ENCODE measurements at regions not wholly inside any gene's neighbourhood (a gene's known extent, or its start where the extent isn't known, plus 50 kb on each side); places are given as distances from the start of the nearest gene placed in this dataset.
"Not testable (repeated sequence)": the region's sequence is repeated elsewhere in the genome, so short reads cannot be mapped to it uniquely, and the experiment has no call there.

- no peak for DNase-seq (ENCODE audit: low read depth)
Observed at GRCh38 chr20:52311209-52311794, 119.7 kb upstream of the ZFP64 start.

- no peak for DNase-seq (ENCODE audit: low read depth)
Observed at GRCh38 chr20:52309181-52309580, 117.6 kb upstream of the ZFP64 start.

GRCh38 chr20:52306477-52306876 lies 114.9 kb upstream of the ZFP64 start:
- DNase-seq (ENCODE audit: low read depth), result no peak

- no peak for DNase-seq (ENCODE audit: low read depth)
Observed at GRCh38 chr20:52305858-52306257, 114.3 kb upstream of the ZFP64 start.

GRCh38 chr20:52305024-52305645 lies 113.6 kb upstream of the ZFP64 start:
- no peak for DNase-seq (ENCODE audit: low read depth)

GRCh38 chr20:52303281-52303950 lies 111.8 kb upstream of the ZFP64 start:
- no peak for DNase-seq (ENCODE audit: low read depth)

- no peak for DNase-seq (ENCODE audit: low read depth)
Observed at GRCh38 chr20:52302736-52303135, 111.2 kb upstream of the ZFP64 start.

GRCh38 chr20:52302051-52302450 lies 110.5 kb upstream of the ZFP64 start:
- not testable (repeated sequence) for DNase-seq (ENCODE audit: low read depth)

GRCh38 chr20:52295556-52295955 lies 104.0 kb upstream of the ZFP64 start:
- DNase-seq (ENCODE audit: low read depth), result no peak

GRCh38 chr20:52294106-52294628 lies 102.6 kb upstream of the ZFP64 start:
- no peak for DNase-seq (ENCODE audit: low read depth)

- DNase-seq (ENCODE audit: low read depth), result no peak
Observed at GRCh38 chr20:52291109-52291508, 99.5 kb upstream of the ZFP64 start.

- no peak for DNase-seq (ENCODE audit: low read depth)
Observed at GRCh38 chr20:52290569-52290968, 99.0 kb upstream of the ZFP64 start.

- DNase-seq (ENCODE audit: low read depth), result no peak
Observed at GRCh38 chr20:52289956-52290565, 98.5 kb upstream of the ZFP64 start.

- DNase-seq (ENCODE audit: low read depth), result no peak
Observed at GRCh38 chr20:52280407-52280806, 88.8 kb upstream of the ZFP64 start.

GRCh38 chr20:52279706-52280105 lies 88.1 kb upstream of the ZFP64 start:
- no peak for DNase-seq (ENCODE audit: low read depth)

- DNase-seq (ENCODE audit: low read depth), result no peak
Observed at GRCh38 chr20:52275181-52275691, 83.7 kb upstream of the ZFP64 start.

GRCh38 chr20:52270696-52271095 lies 79.1 kb upstream of the ZFP64 start:
- no peak for DNase-seq (ENCODE audit: low read depth)

- no peak for DNase-seq (ENCODE audit: low read depth)
Observed at GRCh38 chr20:52270001-52270606, 78.5 kb upstream of the ZFP64 start.

GRCh38 chr20:52269321-52269720 lies 77.7 kb upstream of the ZFP64 start:
- no peak for DNase-seq (ENCODE audit: low read depth)

GRCh38 chr20:52268184-52268749 lies 76.7 kb upstream of the ZFP64 start:
- no peak for DNase-seq (ENCODE audit: low read depth)

- no peak for DNase-seq (ENCODE audit: low read depth)
Observed at GRCh38 chr20:52267418-52267817, 75.8 kb upstream of the ZFP64 start.

- DNase-seq (ENCODE audit: low read depth), result no peak
Observed at GRCh38 chr20:52263757-52264156, 72.2 kb upstream of the ZFP64 start.
